Spinal cord (tissue), 9 donors: ENCODE measurements at regions not wholly inside any gene's neighbourhood (a gene's known extent, or its start where the extent isn't known, plus 50 kb on each side); places are given as distances from the start of the nearest gene placed in this dataset.

ENCODE experiments used
- DNase-seq, 6 donors: peaks; one replicate each; pipeline versions ENCODE4 v3.0.0 to v3.0.0-alpha.2; 2013 to 2015; ENCODE audit warnings: low spot score in 6 of 6, low read depth in 4 of 6
- H3K27ac ChIP-seq: one replicate; pipeline ENCODE4 v1.5.1; 2013; ENCODE audit warnings: low read depth, low read length, control low read depth
- H3K27me3 ChIP-seq: one replicate; pipeline ENCODE4 v1.6.1; 2013; ENCODE audit warnings: low read length; ENCODE audit not compliant: control insufficient read depth, insufficient read depth
- H3K36me3 ChIP-seq: one replicate; pipeline ENCODE4 v1.6.1; 2013; ENCODE audit warnings: low read length; ENCODE audit not compliant: control insufficient read depth, insufficient read depth
- H3K4me1 ChIP-seq: one replicate; pipeline ENCODE4 v1.6.1; 2013; ENCODE audit warnings: low read length; ENCODE audit not compliant: control insufficient read depth, insufficient read depth
- H3K4me3 ChIP-seq: one replicate; pipeline ENCODE4 v1.5.1; 2013; ENCODE audit warnings: low read depth, low read length, control low read depth
- H3K9me3 ChIP-seq: one replicate; pipeline ENCODE4 v1.6.1; 2013; ENCODE audit warnings: low read length; ENCODE audit not compliant: control insufficient read depth, insufficient read depth
- WGBS: methylation state at CpG from one replicate; pipeline ENCODE4 v1.1.5; 2013; ENCODE audit warnings: missing lambda C conversion rate; ENCODE audit not compliant: insufficient coverage; 5-methylcytosine and 5-hydroxymethylcytosine counted together
- donor health status: healthy.

- Histone ChIP-seq H3K27ac (peak overlapping the region; percentile 53), H3K36me3 (no peaks in the 10 kb centered on the region), H3K27me3 (no peaks in the 10 kb centered on the region), H3K4me1 (peaks cover 52% of the 10 kb centered on the region), H3K9me3 (no peaks in the 10 kb centered on the region), H3K4me3 (no peak overlapping the region)
- DNase-seq, result peak in 2 of 6 donors; percentile 72 to 78
- 47% methylated on average over 17 of the region's 17 CpGs for WGBS
These were observed 212.2 kb downstream of the C9orf50 start for GRCh38 chr9:129408535-129409215.

GRCh38 chr9:129407905-129408452 is 212.9 kb downstream of the C9orf50 start:
- Histone ChIP-seq H3K9me3 (no peaks in the 10 kb centered on the region), H3K4me1 (peaks cover 57% of the 10 kb centered on the region), H3K27me3 (no peaks in the 10 kb centered on the region), H3K4me3 (no peak overlapping the region), H3K36me3 (no peaks in the 10 kb centered on the region), H3K27ac (peak overlapping the region; percentile 36)
- peak in 1 of 6 donors; percentile 46 for DNase-seq
- 96% methylated on average over 3 of the region's 5 CpGs for WGBS

- no peaks in the 10 kb centered on the region for H3K36me3 ChIP-seq
- peaks cover 64% of the 10 kb centered on the region for H3K4me1 ChIP-seq
- no peaks in the 10 kb centered on the region for H3K9me3 ChIP-seq
- no peak overlapping the region for H3K4me3 ChIP-seq
- H3K27ac ChIP-seq, result no peak overlapping the region
- H3K27me3 ChIP-seq, result no peaks in the 10 kb centered on the region
- 83% methylated on average over 22 of the region's 25 CpGs for whole genome bisulfite sequencing
- no peak for DNase-seq
These were observed 214.3 kb downstream of the C9orf50 start for GRCh38 chr9:129406278-129407225.

GRCh38 chr9:129405827-129406213 is 215.1 kb downstream of the C9orf50 start:
- Histone ChIP-seq H3K4me1 (peaks cover 70% of the 10 kb centered on the region), H3K27me3 (no peaks in the 10 kb centered on the region), H3K4me3 (no peak overlapping the region), H3K9me3 (no peaks in the 10 kb centered on the region), H3K27ac (no peak overlapping the region), H3K36me3 (no peaks in the 10 kb centered on the region)
- 93% methylated on average over 5 of the region's 6 CpGs for WGBS
- no peak for DNase-seq

GRCh38 chr9:129405089-129405826 is 215.6 kb downstream of the C9orf50 start:
- DNase-seq, result no peak
- Histone ChIP-seq H3K4me3 (no peak overlapping the region), H3K27me3 (no peaks in the 10 kb centered on the region), H3K27ac (no peak overlapping the region), H3K36me3 (no peaks in the 10 kb centered on the region), H3K4me1 (peaks cover 76% of the 10 kb centered on the region), H3K9me3 (no peaks in the 10 kb centered on the region)
- 67% methylated on average over 9 of the region's 13 CpGs for WGBS

- Histone ChIP-seq H3K4me3 (no peak overlapping the region), H3K4me1 (peaks cover 79% of the 10 kb centered on the region)
These were observed 216.3 kb downstream of the C9orf50 start for GRCh38 chr9:129404621-129405020.

GRCh38 chr9:129403779-129404620 is 216.9 kb downstream of the C9orf50 start:
- no peaks in the 10 kb centered on the region for H3K9me3 ChIP-seq
- H3K27me3 ChIP-seq, result no peaks in the 10 kb centered on the region
- WGBS, result 78% methylated on average over 9 of the region's 10 CpGs
- H3K27ac ChIP-seq, result no peak overlapping the region
- no peaks in the 10 kb centered on the region for H3K36me3 ChIP-seq
- DNase-seq, result no peak
- H3K4me3 ChIP-seq, result no peak overlapping the region
- peaks cover 79% of the 10 kb centered on the region for H3K4me1 ChIP-seq

More at GRCh38 chr9:129404621-129405020, 216.3 kb downstream of the C9orf50 start:
- Histone ChIP-seq H3K27ac (no peak overlapping the region), H3K9me3 (no peaks in the 10 kb centered on the region), H3K36me3 (no peaks in the 10 kb centered on the region), H3K27me3 (no peaks in the 10 kb centered on the region)
- no peak for DNase-seq
- 90% methylated on average over 5 of the region's 8 CpGs for WGBS

- Histone ChIP-seq H3K9me3 (no peaks in the 10 kb centered on the region), H3K36me3 (no peaks in the 10 kb centered on the region), H3K27ac (no peak overlapping the region), H3K27me3 (no peaks in the 10 kb centered on the region), H3K4me3 (no peak overlapping the region), H3K4me1 (peaks cover 79% of the 10 kb centered on the region)
- no peak for DNase-seq
- 87% methylated on average over 9 of the region's 16 CpGs for WGBS
These were observed 217.7 kb downstream of the C9orf50 start for GRCh38 chr9:129402931-129403778.
